Suprapubic skin (tissue), 3 donors: ENCODE measurements at regions not wholly inside any gene's neighbourhood (a gene's known extent, or its start where the extent isn't known, plus 50 kb on each side); places are given as distances from the start of the nearest gene placed in this dataset.

ENCODE experiments used
- CTCF ChIP-seq, 2 donors: fragments of 200-600 bp in 1 of 2; fragments of 450-650 bp in 1 of 2; sonication (generic) in 1 of 2; IDR thresholded peaks; one replicate each; pipeline ENCODE4 v1.5.1; 2016 to 2019; ENCODE audit warnings: antibody characterized with exemption in 2 of 2, mild to moderate bottlenecking in 1 of 2, moderate library complexity in 1 of 2
- EP300 ChIP-seq: sonication (generic); formaldehyde crosslinking; IDR thresholded peaks from one replicate; pipeline ENCODE4 v1.6.1; 2017; ENCODE audit warnings: antibody characterized with exemption

GRCh38 chr2:220353897-220354296 lies 726.5 kb downstream of the SLC4A3 start:
- TF ChIP-seq CTCF (IDR thresholded peaks at IDR 0.05) (no peak), EP300 (no peak)
